Liver (tissue), 8 donors: ENCODE measurements at regions not wholly inside any gene's neighbourhood (a gene's known extent, or its start where the extent isn't known, plus 50 kb on each side); places are given as distances from the start of the nearest gene placed in this dataset.

Experiments
- DNase-seq: peaks from one replicate; pipeline ENCODE4 v3.0.0-alpha.2; 2017; ENCODE audit warnings: low spot score
- H3K27ac ChIP-seq, 2 donors: one replicate each; pipeline ENCODE4 v1.7.0; 2013; ENCODE audit warnings: inconsistent platforms in 2 of 2, low read length in 2 of 2, control low read depth in 1 of 2, low read depth in 1 of 2, mild to moderate bottlenecking in 1 of 2
- H3K27me3 ChIP-seq, 4 donors: one replicate each; pipeline versions ENCODE4 v1.6.1 to v1.7.0; 2013; ENCODE audit warnings: low read length in 3 of 4, inconsistent platforms in 1 of 4, mild to moderate bottlenecking in 1 of 4, moderate library complexity in 1 of 4; ENCODE audit not compliant: control insufficient read depth in 4 of 4, insufficient read depth in 4 of 4
- H3K36me3 ChIP-seq, 4 donors: one replicate each; pipeline versions ENCODE4 v1.6.1 to v1.7.0; 2013; ENCODE audit warnings: low read length in 3 of 4, mild to moderate bottlenecking in 3 of 4, low read depth in 1 of 4, moderate library complexity in 1 of 4; ENCODE audit not compliant: control insufficient read depth in 4 of 4, insufficient read depth in 3 of 4
- H3K4me1 ChIP-seq, 4 donors: one replicate each; pipeline versions ENCODE4 v1.6.1 to v1.7.0; 2013; ENCODE audit warnings: low read length in 3 of 4, mild to moderate bottlenecking in 3 of 4, moderate library complexity in 1 of 4; ENCODE audit not compliant: control insufficient read depth in 4 of 4, insufficient read depth in 4 of 4
- H3K4me3 ChIP-seq, 3 donors: one replicate each; pipeline versions ENCODE4 v1.6.1 to v1.7.0; 2013; ENCODE audit warnings: low read length in 3 of 3, control low read depth in 1 of 3, low read depth in 1 of 3, mild to moderate bottlenecking in 1 of 3
- H3K9ac ChIP-seq, 2 donors: one replicate each; pipeline ENCODE4 v1.7.0; 2013; ENCODE audit warnings: low read length in 2 of 2, mild to moderate bottlenecking in 2 of 2, moderate library complexity in 2 of 2, control low read depth in 1 of 2, low read depth in 1 of 2
- H3K9me3 ChIP-seq, 4 donors: one replicate each; pipeline versions ENCODE4 v1.6.1 to v1.7.0; 2013; ENCODE audit warnings: low read length in 3 of 4; ENCODE audit not compliant: control insufficient read depth in 4 of 4
- CTCF ChIP-seq: fragments of 150-350 bp; IDR thresholded peaks from 2 replicates; pipeline ENCODE4 v1.5.1; 2017; ENCODE audit warnings: improper control_type of control experiment, low read depth, low read length; ENCODE audit not compliant: missing input control
- EGR1 ChIP-seq, 2 donors: IDR thresholded peaks; 2 replicates each; pipeline ENCODE4 v1.6.1; 2016 to 2018; ENCODE audit warnings: antibody characterized with exemption in 2 of 2, low read depth in 2 of 2
- FOXA2 ChIP-seq: IDR thresholded peaks from 2 replicates; pipeline ENCODE4 v1.6.1; 2016; ENCODE audit warnings: antibody characterized with exemption
- HNF4A ChIP-seq, 2 donors: conservative IDR thresholded peaks; 2 replicates each; pipeline ENCODE4 v1.6.1; 2016; ENCODE audit warnings: antibody characterized with exemption in 2 of 2, mild to moderate bottlenecking in 2 of 2
- HNF4G ChIP-seq: IDR thresholded peaks from 2 replicates; pipeline ENCODE4 v1.6.1; 2016; ENCODE audit warnings: antibody characterized with exemption
- JUND ChIP-seq, 2 donors: IDR thresholded peaks; 2 replicates each; pipeline ENCODE4 v1.6.1; 2016; ENCODE audit warnings: antibody characterized with exemption in 2 of 2
- NR2F2 ChIP-seq: IDR thresholded peaks from 2 replicates; pipeline ENCODE4 v1.6.1; 2016; ENCODE audit warnings: antibody characterized with exemption
- RAD21 ChIP-seq, 2 donors: IDR thresholded peaks; 2 replicates each; pipeline ENCODE4 v1.6.1; 2016; ENCODE audit warnings: antibody characterized with exemption in 2 of 2, mild to moderate bottlenecking in 2 of 2
- REST ChIP-seq: IDR thresholded peaks from 2 replicates; pipeline ENCODE4 v1.6.1; 2016; ENCODE audit warnings: antibody characterized with exemption, mild to moderate bottlenecking
- RXRA ChIP-seq, 2 donors: IDR thresholded peaks; 2 replicates each; pipeline ENCODE4 v1.6.1; 2017 to 2018; ENCODE audit warnings: antibody characterized with exemption in 2 of 2, mild to moderate bottlenecking in 1 of 2
- SP1 ChIP-seq: IDR thresholded peaks from 2 replicates; pipeline ENCODE4 v1.6.1; 2018; ENCODE audit warnings: antibody characterized with exemption, mild to moderate bottlenecking
- TAF1 ChIP-seq: conservative IDR thresholded peaks from 2 replicates; pipeline ENCODE4 v1.6.1; 2016; ENCODE audit warnings: antibody characterized with exemption, mild to moderate bottlenecking
- YY1 ChIP-seq: IDR thresholded peaks from 2 replicates; pipeline ENCODE4 v1.6.1; 2016; ENCODE audit warnings: antibody characterized with exemption, mild to moderate bottlenecking
- ZBTB33 ChIP-seq: IDR thresholded peaks from 2 replicates; pipeline ENCODE4 v1.6.1; 2016; ENCODE audit warnings: antibody characterized with exemption
- WGBS: extraction: QIAGEN DNeasy Blood & Tissue Kit; methylation state at CpG from one replicate; pipeline ENCODE4 v1.1.7; 2013; 5-methylcytosine and 5-hydroxymethylcytosine counted together
- donor health status: healthy.
- donor health status: healthy.
- donor health status: healthy.
- donor health status: healthy.
- donor health status: healthy.

- H3K9ac ChIP-seq, result no peak overlapping the region
- DNase-seq, result peak; percentile 35
- H3K4me1 ChIP-seq, result no peaks in the 10 kb centered on the region
- H3K9me3 ChIP-seq, result no peaks in the 10 kb centered on the region
- H3K27me3 ChIP-seq, result no peaks in the 10 kb centered on the region
- no peak overlapping the region for H3K27ac ChIP-seq
- TF ChIP-seq JUND (IDR thresholded peaks at IDR 0.05) (no peak), EGR1 (IDR thresholded peaks at IDR 0.05; ENCODE audit: low read depth in 2 of 2) (no peak)
- 83% methylated on average over 6 of the region's 6 CpGs for WGBS
- no peaks in the 10 kb centered on the region for H3K36me3 ChIP-seq
- no peak overlapping the region for H3K4me3 ChIP-seq
These were observed 93.8 kb upstream of the GRIK3 start for GRCh38 chr1:37128091-37128490.

GRCh38 chr1:37130221-37130948 lies 96.1 kb upstream of the GRIK3 start:
- H3K4me3 ChIP-seq, result no peak overlapping the region
- DNase-seq, result no peak
- H3K4me1 ChIP-seq, result no peaks in the 10 kb centered on the region
- TF ChIP-seq YY1, result no peak
- H3K27ac ChIP-seq, result no peak overlapping the region
- H3K9me3 ChIP-seq, result no peaks in the 10 kb centered on the region
- no peaks in the 10 kb centered on the region for H3K36me3 ChIP-seq
- H3K9ac ChIP-seq, result no peak overlapping the region
- 50% methylated on average over 5 of the region's 5 CpGs for WGBS
- peaks cover 0 to 3% (median 0%) of the 10 kb centered on the region in 4 donors for H3K27me3 ChIP-seq

GRCh38 chr1:37131281-37131680 lies 97.0 kb upstream of the GRIK3 start:
- H3K9ac ChIP-seq, result no peak overlapping the region
- H3K27ac ChIP-seq, result no peak overlapping the region
- no peaks in the 10 kb centered on the region for H3K4me1 ChIP-seq
- no peak for DNase-seq
- no peaks in the 10 kb centered on the region for H3K36me3 ChIP-seq
- TF ChIP-seq HNF4G, result no peak
- H3K4me3 ChIP-seq, result no peak overlapping the region
- H3K27me3 ChIP-seq, result peaks cover 0 to 3% (median 0%) of the 10 kb centered on the region in 4 donors
- no peaks in the 10 kb centered on the region for H3K9me3 ChIP-seq
- WGBS, result 61% methylated on average over 5 of the region's 5 CpGs

GRCh38 chr1:37133276-37134145 lies 99.2 kb upstream of the GRIK3 start:
- Histone ChIP-seq H3K4me3 (no peak overlapping the region), H3K4me1 (no peaks in the 10 kb centered on the region), H3K9me3 (no peaks in the 10 kb centered on the region), H3K9ac (no peak overlapping the region), H3K27me3 (peaks cover 0 to 3% (median 0%) of the 10 kb centered on the region in 4 donors), H3K27ac (no peak overlapping the region), H3K36me3 (no peaks in the 10 kb centered on the region)
- 65% methylated on average over 19 of the region's 19 CpGs for WGBS
- DNase-seq, result no peak
- no peak for TF ChIP-seq JUND (IDR thresholded peaks at IDR 0.05)
- TF ChIP-seq FOXA2, result no peak
- TF ChIP-seq HNF4A (conservative IDR thresholded peaks at IDR 0.05), result no peak
- TF ChIP-seq RAD21 (IDR thresholded peaks at IDR 0.05), result no peak
- no peak for TF ChIP-seq REST
- TF ChIP-seq CTCF, result no peak
- TF ChIP-seq TAF1, result no peak
- no peak for TF ChIP-seq NR2F2
- no peak for TF ChIP-seq SP1
- TF ChIP-seq RXRA (IDR thresholded peaks at IDR 0.05), result no peak
- no peak for TF ChIP-seq EGR1 (IDR thresholded peaks at IDR 0.05; ENCODE audit: low read depth in 2 of 2)
- no peak for TF ChIP-seq HNF4G
- no peak for TF ChIP-seq ZBTB33
